Epithelial cell of proximal tubule (primary cell): ENCODE measurements at regions not wholly inside any gene's neighbourhood (a gene's known extent, or its start where the extent isn't known, plus 50 kb on each side); places are given as distances from the start of the nearest gene placed in this dataset.

ENCODE experiments used
- DNase-seq: peaks from one replicate; pipeline ENCODE4 v3.0.0-alpha.2; 2011; ENCODE audit warnings: low read depth
- H3K4me3 ChIP-seq: 2 replicates; pipeline ENCODE4 v1.5.1; 2011; ENCODE audit warnings: low read depth, mild to moderate bottlenecking, low read length
- TF ChIP-seq, protein P1 (sequence below): conservative IDR thresholded peaks from 2 replicates; pipeline ENCODE4 v1.5.1; 2012; ENCODE audit warnings: low read depth, mild to moderate bottlenecking, low read length

- no peak for DNase-seq
- no peak overlapping the region for H3K4me3 ChIP-seq
- TF ChIP-seq, protein P1, sequence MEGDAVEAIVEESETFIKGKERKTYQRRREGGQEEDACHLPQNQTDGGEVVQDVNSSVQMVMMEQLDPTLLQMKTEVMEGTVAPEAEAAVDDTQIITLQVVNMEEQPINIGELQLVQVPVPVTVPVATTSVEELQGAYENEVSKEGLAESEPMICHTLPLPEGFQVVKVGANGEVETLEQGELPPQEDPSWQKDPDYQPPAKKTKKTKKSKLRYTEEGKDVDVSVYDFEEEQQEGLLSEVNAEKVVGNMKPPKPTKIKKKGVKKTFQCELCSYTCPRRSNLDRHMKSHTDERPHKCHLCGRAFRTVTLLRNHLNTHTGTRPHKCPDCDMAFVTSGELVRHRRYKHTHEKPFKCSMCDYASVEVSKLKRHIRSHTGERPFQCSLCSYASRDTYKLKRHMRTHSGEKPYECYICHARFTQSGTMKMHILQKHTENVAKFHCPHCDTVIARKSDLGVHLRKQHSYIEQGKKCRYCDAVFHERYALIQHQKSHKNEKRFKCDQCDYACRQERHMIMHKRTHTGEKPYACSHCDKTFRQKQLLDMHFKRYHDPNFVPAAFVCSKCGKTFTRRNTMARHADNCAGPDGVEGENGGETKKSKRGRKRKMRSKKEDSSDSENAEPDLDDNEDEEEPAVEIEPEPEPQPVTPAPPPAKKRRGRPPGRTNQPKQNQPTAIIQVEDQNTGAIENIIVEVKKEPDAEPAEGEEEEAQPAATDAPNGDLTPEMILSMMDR: no peak
These were observed 65.8 kb upstream of the PNPT1 start for GRCh38 chr2:55759271-55759921.

- no peak for DNase-seq
- H3K4me3 ChIP-seq: no peak overlapping the region
- TF ChIP-seq, protein P1: no peak
These were observed 58.3 kb upstream of the PNPT1 start for GRCh38 chr2:55751966-55752365.

- TF ChIP-seq, protein P1: no peak
- peak; percentile 4 for DNase-seq
- no peak overlapping the region for H3K4me3 ChIP-seq
These were observed 49.9 kb upstream of the PNPT1 start for GRCh38 chr2:55743583-55743982.
